Keratinocyte (primary cell): ENCODE measurements at regions not wholly inside any gene's neighbourhood (a gene's known extent, or its start where the extent isn't known, plus 50 kb on each side); places are given as distances from the start of the nearest gene placed in this dataset.

Experiments used
- EZH2 ChIP-seq: IDR thresholded peaks from one replicate; pipeline ENCODE4 v1.6.1; 2012; ENCODE audit warnings: inconsistent platforms, mild to moderate bottlenecking, low read length, moderate library complexity
- TF ChIP-seq, protein P1 (sequence below), 3 experiments: IDR thresholded peaks in 1 of 3; conservative IDR thresholded peaks in 1 of 3; optimal IDR thresholded peaks in 1 of 3; 2 replicates in 2 of 3; 3 replicates in 1 of 3; pipeline versions ENCODE3 to v1.5.1; 2011; ENCODE audit warnings: low read length in 3 of 3, mild to moderate bottlenecking in 3 of 3, moderate library complexity in 2 of 3, control low read depth in 1 of 3, inconsistent platforms in 1 of 3; ENCODE audit not compliant: insufficient read depth in 2 of 3; ENCODE audit errors: extremely low read depth in 1 of 3

DNA sequence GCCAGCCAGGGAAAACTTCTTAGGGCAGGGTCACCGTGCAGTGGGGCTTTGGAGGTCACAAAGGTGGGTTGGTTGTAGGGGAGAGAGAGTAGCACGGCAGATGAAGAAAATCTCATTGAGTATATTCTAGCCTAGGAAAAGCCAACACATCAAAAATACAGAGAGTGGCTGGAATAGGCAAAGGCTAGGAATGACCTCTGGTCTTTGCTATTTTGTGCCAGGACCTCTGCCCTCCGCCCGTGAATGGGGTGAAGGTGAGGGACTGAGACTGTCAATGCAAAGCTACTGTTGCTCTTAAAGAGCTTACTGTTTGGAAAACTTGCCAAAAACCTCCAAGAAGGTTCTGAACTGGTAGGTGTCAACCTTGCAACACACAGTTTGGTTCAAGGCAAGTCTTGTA is 346.7 kb downstream of the CDH26 start:
- TF ChIP-seq, protein P1, sequence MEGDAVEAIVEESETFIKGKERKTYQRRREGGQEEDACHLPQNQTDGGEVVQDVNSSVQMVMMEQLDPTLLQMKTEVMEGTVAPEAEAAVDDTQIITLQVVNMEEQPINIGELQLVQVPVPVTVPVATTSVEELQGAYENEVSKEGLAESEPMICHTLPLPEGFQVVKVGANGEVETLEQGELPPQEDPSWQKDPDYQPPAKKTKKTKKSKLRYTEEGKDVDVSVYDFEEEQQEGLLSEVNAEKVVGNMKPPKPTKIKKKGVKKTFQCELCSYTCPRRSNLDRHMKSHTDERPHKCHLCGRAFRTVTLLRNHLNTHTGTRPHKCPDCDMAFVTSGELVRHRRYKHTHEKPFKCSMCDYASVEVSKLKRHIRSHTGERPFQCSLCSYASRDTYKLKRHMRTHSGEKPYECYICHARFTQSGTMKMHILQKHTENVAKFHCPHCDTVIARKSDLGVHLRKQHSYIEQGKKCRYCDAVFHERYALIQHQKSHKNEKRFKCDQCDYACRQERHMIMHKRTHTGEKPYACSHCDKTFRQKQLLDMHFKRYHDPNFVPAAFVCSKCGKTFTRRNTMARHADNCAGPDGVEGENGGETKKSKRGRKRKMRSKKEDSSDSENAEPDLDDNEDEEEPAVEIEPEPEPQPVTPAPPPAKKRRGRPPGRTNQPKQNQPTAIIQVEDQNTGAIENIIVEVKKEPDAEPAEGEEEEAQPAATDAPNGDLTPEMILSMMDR (optimal IDR thresholded peaks at IDR 0.05 in 1 of 3, IDR thresholded peaks at IDR 0.05 in 1 of 3, conservative IDR thresholded peaks at IDR 0.05 in 1 of 3; ENCODE audit: extremely low read depth in 1 of 3, insufficient read depth in 2 of 3, low read length in 3 of 3): no peak
- TF ChIP-seq EZH2: no peak
